Ovary (tissue), 7 donors: ENCODE measurements at regions not wholly inside any gene's neighbourhood (a gene's known extent, or its start where the extent isn't known, plus 50 kb on each side); places are given as distances from the start of the nearest gene placed in this dataset.

ENCODE experiments used
- DNase-seq, 5 donors: peaks; one replicate each; pipeline ENCODE4 v3.0.0-alpha.2; 2019 to 2020
- H3K27ac ChIP-seq, 2 donors: fragments of 200-600 bp; one replicate each; pipeline versions ENCODE4 v1.5.1 to v1.8.0; 2019 to 2022
- H3K27me3 ChIP-seq: fragments of 200-600 bp; one replicate; pipeline ENCODE4 v1.8.0; 2022
- H3K36me3 ChIP-seq: fragments of 200-600 bp; sonication (generic); one replicate; pipeline ENCODE4 v1.5.1; 2019
- H3K4me1 ChIP-seq: one replicate; pipeline ENCODE4 v1.8.1; 2013; ENCODE audit warnings: mild to moderate bottlenecking, moderate library complexity; ENCODE audit not compliant: insufficient read depth
- H3K4me3 ChIP-seq: fragments of 200-600 bp; sonication (generic); one replicate; pipeline ENCODE4 v1.5.1; 2017
- H3K9me3 ChIP-seq, 2 donors: fragments of 200-600 bp in 1 of 2; sonication (generic) in 1 of 2; one replicate each; pipeline versions ENCODE4 v1.5.1 to v1.8.1; 2013 to 2019; ENCODE audit warnings: mild to moderate bottlenecking in 1 of 2, moderate library complexity in 1 of 2
- EP300 ChIP-seq: sonication (generic); formaldehyde crosslinking; IDR thresholded peaks from one replicate; pipeline ENCODE4 v1.6.1; 2017; ENCODE audit warnings: antibody characterized with exemption
- POLR2A ChIP-seq: fragments of 450-650 bp; IDR thresholded peaks from one replicate; pipeline ENCODE4 v1.6.1; 2017; ENCODE audit warnings: antibody characterized with exemption, mild to moderate bottlenecking, moderate library complexity
- WGBS, 3 donors: extraction: QIAGEN DNeasy Blood & Tissue Kit in 1 of 3; methylation state at CpG; one replicate each; pipeline versions ENCODE4 v1.1.5 to v1.1.7; 2013 to 2017; 5-methylcytosine and 5-hydroxymethylcytosine counted together
- intact Hi-C, 4 donors: fragments of 100-400 bp; cut with DNase I; formaldehyde crosslinking; loops; one replicate each; pipeline versions ENCODE4 v1.11.0 to v1.15.1; 2022 to 2023
- TF ChIP-seq, protein P1 (sequence below), 3 donors: fragments of 450-650 bp in 2 of 3; fragments of 200-600 bp in 1 of 3; IDR thresholded peaks; one replicate each; pipeline versions ENCODE4 v1.5.1 to v1.8.0; 2016 to 2022; ENCODE audit warnings: antibody characterized with exemption in 3 of 3, mild to moderate bottlenecking in 1 of 3
- donor health status: DM: no; HTN: no; CAD: no; lungs with moderate emphysema.
- donor health status: DM: no; HTN: no; CAD: no.
- donor health status: Bipolar disorder and iron deficiency.
- donor health status: DM: no; HTN: no; CAD: no.
- donor health status: DM: yes; HTN: yes; CAD: no.

DNA sequence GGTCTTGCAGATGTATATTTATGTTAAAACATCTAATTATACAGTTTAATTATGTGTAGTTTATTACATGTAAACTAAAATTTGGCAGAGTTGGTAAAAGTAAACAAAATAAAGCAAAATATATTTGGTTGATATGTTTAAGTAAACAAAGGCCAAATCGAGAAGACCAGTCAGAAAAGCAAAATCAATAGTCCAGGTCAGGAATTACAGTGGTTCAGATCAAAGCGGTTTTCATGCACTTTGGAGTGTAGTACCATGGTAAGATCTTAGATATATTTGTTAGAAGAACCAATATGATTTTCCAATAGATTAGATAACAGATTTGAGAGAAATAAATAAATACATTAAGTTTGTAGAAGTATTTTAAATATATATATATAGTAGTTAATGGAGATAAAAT is 1421.6 kb upstream of the CDH8 start:
- TF ChIP-seq, protein P1, sequence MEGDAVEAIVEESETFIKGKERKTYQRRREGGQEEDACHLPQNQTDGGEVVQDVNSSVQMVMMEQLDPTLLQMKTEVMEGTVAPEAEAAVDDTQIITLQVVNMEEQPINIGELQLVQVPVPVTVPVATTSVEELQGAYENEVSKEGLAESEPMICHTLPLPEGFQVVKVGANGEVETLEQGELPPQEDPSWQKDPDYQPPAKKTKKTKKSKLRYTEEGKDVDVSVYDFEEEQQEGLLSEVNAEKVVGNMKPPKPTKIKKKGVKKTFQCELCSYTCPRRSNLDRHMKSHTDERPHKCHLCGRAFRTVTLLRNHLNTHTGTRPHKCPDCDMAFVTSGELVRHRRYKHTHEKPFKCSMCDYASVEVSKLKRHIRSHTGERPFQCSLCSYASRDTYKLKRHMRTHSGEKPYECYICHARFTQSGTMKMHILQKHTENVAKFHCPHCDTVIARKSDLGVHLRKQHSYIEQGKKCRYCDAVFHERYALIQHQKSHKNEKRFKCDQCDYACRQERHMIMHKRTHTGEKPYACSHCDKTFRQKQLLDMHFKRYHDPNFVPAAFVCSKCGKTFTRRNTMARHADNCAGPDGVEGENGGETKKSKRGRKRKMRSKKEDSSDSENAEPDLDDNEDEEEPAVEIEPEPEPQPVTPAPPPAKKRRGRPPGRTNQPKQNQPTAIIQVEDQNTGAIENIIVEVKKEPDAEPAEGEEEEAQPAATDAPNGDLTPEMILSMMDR (IDR thresholded peaks at IDR 0.05): no peak
- TF ChIP-seq EP300: no peak
- Histone ChIP-seq H3K27ac (no peak overlapping the region), H3K4me3 (no peak overlapping the region), H3K36me3 (no peaks in the 10 kb centered on the region), H3K9me3 (no peaks in the 10 kb centered on the region), H3K4me1 (no peaks in the 10 kb centered on the region), H3K27me3 (no peaks in the 10 kb centered on the region)
- no peak for DNase-seq
- intact Hi-C loops: no loop called here
- 79 to 80% (median 80%) methylated on average over 2 of the region's 2 CpGs for whole genome bisulfite sequencing, 3 donors

DNA sequence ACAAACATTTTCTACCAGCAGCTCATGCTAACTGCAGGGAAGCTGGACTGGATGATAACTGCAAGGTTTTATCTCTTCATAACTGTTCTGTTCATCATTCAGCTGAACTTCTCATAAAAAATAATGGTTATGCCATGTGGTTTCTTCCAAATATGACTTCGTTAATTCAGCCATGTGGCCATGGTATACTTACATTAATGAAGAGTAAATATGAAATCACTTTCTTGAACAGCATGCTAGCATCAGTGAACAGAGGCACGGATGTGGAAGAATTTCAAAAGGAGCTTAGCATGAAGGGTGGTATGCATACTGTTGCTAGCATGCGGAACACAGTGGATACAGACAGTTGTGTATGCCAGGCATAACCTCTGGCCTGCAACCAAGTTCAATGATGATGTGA is 1417.0 kb upstream of the CDH8 start:
- TF ChIP-seq POLR2A (no peak), EP300 (no peak)
- TF ChIP-seq, protein P1 (IDR thresholded peaks at IDR 0.05): no peak
- Histone ChIP-seq H3K4me3 (no peak overlapping the region), H3K4me1 (no peaks in the 10 kb centered on the region), H3K36me3 (no peaks in the 10 kb centered on the region), H3K27ac (no peak overlapping the region), H3K9me3 (no peaks in the 10 kb centered on the region), H3K27me3 (no peaks in the 10 kb centered on the region)
- intact Hi-C loops: no loop called here
- DNase-seq: no peak
- WGBS, 3 donors: 58 to 74% (median 63%) methylated on average over 3 of the region's 3 CpGs

DNA sequence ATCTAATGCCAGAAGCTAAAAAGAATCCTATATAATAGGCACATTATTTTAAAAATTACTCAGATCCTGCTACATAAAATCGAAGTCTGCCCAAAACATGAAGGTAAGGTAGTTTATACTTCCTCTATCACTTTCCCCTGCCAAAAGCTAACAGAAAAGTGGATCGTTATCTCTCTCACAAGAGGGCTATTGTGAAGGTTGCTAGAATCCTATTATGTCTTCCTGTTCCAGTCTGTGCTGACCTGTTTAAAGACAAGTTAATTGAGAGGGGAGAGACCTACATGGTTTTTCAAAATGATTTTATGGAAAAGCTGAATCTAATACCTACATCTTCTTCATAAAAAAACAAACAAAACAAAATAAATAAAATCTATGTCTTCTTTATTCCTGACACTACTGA is 1410.9 kb upstream of the CDH8 start:
- intact Hi-C loops: no loop called here
- Histone ChIP-seq H3K9me3 (no peaks in the 10 kb centered on the region), H3K27me3 (no peaks in the 10 kb centered on the region), H3K4me1 (no peaks in the 10 kb centered on the region), H3K4me3 (no peak overlapping the region), H3K36me3 (no peaks in the 10 kb centered on the region), H3K27ac (no peak overlapping the region)
- 65 to 82% (median 79%) methylated on average over 2 of the region's 2 CpGs for WGBS, 3 donors
- TF ChIP-seq, protein P1 (IDR thresholded peaks at IDR 0.05): no peak
- TF ChIP-seq EP300 (no peak), POLR2A (no peak)
- no peak for DNase-seq

DNA sequence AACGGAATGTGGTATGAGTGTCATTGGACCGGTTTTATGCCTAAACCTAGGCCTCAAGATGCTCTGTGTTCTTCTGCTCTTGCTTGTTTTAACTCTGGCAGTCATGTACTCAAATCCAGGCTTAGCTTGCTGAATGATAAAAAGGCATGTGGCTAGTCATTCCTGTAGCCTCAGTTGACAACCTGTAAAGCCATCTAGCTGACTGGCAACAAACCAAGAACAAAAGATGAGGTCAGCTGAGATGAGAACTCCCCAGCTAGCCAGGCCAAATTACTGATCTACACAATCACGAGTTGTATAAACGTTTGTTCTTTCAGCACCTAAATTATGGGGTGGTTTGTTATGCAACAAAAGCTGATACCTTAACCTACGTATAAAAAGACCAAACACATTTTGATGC is 1406.0 kb upstream of the CDH8 start:
- intact Hi-C loops: no loop called here
- TF ChIP-seq, protein P1 (IDR thresholded peaks at IDR 0.05): no peak
- no peak for TF ChIP-seq EP300
- TF ChIP-seq POLR2A: no peak
- WGBS, 3 donors: 69 to 76% (median 73%) methylated on average over 5 of the region's 5 CpGs
- no peaks in the 10 kb centered on the region for H3K36me3 ChIP-seq
- H3K27ac ChIP-seq: no peak overlapping the region
- DNase-seq: no peak
- no peaks in the 10 kb centered on the region for H3K27me3 ChIP-seq
- H3K9me3 ChIP-seq: no peaks in the 10 kb centered on the region
- H3K4me3 ChIP-seq: no peak overlapping the region
- H3K4me1 ChIP-seq: no peaks in the 10 kb centered on the region

DNA sequence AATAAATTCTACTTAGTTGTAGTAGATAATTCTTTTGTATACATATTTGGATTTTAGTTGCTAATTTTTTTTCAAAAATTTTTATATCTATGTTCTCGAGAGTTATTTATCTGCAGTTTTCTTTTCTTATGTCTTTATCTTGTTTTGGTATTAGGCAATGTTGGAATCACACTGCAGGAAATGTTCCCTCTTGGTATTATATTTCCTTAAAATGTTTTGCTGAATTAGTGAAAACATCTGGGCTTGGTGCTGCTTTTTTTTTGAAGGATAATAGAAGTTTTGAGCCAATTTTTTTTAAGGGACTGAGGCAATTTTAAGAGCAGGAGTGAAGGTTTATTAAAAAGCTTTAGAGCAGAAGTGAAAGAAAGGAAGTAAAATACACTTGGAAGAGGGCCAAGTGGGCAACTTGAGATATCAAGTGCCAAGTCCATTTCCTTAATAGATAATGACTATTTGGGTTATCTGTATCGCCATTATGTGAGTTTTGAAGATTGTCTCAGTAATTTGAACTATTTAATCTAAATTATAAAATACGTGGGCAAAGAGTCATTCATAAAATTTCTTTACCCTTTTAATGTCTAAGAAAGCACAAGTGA is 1390.1 kb upstream of the CDH8 start:
- H3K4me3 ChIP-seq: no peak overlapping the region
- H3K27me3 ChIP-seq: no peaks in the 10 kb centered on the region
- 10 to 27% (median 12%) methylated on average over 3 of the region's 3 CpGs for whole genome bisulfite sequencing, 3 donors
- no peak for DNase-seq
- intact Hi-C loops: no loop called here
- H3K9me3 ChIP-seq: no peaks in the 10 kb centered on the region
- no peaks in the 10 kb centered on the region for H3K4me1 ChIP-seq
- TF ChIP-seq EP300 (no peak), POLR2A (no peak)
- TF ChIP-seq, protein P1 (IDR thresholded peaks at IDR 0.05): no peak
- H3K27ac ChIP-seq: no peak overlapping the region
- H3K36me3 ChIP-seq: no peaks in the 10 kb centered on the region
